ENCODE measurements at regions not wholly inside any gene's neighbourhood (a gene's known extent, or its start where the extent isn't known, plus 50 kb on each side); places are given as distances from the start of the nearest gene placed in this dataset.

DNA sequence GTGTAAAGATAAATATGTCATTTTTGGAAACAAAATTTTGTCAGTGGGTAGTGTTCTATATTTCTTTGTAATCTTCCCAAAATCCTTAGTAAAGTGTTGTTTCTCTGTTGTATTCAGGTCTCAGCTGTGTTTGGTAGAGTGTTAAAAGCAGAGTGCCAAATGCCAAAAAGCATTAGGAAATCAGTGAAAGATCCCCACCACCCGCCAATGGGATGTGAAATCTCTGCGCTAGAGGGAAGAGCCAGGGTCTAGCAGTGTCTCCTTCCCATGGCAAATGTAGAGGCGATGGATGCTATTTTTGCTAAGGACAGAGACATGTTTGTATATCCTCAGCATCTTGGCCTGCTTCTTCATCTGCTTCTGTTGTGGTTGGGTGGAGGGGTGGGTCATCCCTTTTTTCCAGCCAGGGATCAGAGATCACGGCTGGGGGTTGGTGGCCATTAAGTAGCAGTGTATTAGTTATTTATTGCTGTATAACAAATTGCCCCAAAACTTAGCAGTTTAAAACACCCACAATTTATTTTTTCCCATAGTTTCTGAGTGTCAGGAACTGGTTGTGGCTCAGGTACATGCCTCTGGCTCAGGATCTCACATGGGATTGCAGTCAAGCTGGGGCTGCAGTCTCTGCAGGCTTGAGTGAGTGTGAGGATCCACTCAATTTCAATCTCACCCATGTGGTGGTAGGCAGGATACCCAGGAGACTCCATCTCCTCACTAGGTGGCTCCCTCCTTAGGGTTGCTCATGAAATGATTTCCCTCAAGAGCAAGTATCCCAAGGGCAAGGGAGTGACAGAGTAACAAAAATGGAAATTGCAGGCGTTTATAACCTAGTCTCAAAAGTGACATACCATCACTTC lies 211.9 kb downstream of the MYCN start:
- DNase-seq (ENCODE audit: low read depth), result no peak

- no peak for DNase-seq (ENCODE audit: low read depth)
Measured at GRCh38 chr2:16151651-16152050, 211.3 kb downstream of the MYCN start.

DNA sequence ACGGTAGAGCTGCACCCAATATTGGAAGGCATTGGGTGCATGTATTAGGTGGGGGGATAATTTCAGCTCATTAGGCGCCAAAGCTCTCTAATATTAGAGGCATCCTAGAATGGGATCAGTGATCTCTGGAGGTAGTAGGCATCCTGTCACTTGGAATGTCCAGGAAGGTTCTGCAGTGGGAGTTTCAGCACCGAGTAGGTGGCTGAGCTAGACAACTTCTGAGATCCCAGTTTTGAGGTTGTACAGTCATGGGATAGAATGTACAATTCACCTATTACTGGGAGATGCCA lies 210.9 kb downstream of the MYCN start:
- no peak for DNase-seq (ENCODE audit: low read depth)

DNA sequence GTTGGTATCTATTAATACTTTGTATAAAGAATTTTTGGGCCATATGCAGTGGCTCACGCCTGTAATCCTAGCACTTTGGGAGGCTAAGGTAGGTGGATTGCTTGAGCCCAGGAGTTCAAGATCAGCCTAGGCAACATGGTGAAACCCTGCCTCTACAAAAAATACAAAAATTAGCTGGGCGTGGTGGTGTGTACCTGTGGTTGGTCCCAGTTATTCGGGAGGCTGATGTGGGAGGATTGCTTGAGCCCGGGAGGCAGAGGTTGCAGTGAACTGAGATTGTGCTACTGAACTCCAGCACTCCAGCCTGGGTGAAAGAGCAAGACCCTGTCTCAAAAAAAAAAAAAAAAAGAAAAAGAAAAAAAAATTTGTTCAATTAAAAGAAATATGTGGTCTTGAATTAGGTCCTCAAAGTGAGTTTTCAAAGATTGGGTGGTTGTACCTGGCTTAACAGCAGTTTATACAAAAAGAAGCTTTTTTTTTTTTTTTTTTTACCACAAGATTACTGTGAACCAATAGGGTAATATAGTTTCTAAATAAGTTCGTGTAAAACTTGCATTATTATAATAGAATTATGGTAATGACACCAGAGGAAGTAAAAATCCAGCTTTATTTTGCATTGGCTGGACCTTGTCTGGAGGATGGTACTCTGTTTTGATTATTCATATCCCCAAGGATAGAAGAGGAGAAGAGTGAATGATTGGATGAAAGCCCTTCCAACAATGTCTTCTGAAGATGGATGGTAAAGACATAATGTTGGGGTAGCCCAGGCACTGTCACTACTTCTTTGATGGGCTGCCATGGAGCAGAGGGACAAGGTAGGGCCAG lies 210.3 kb downstream of the MYCN start:
- no peak for DNase-seq (ENCODE audit: low read depth)

- no peak for DNase-seq (ENCODE audit: low read depth)
Measured at GRCh38 chr2:16149349-16150243, 209.2 kb downstream of the MYCN start.

GRCh38 chr2:16148632-16149348 lies 208.4 kb downstream of the MYCN start:
- DNase-seq (ENCODE audit: low read depth), result no peak

GRCh38 chr2:16142383-16143361 lies 202.3 kb downstream of the MYCN start:
- DNase-seq (ENCODE audit: low read depth), result no peak

GRCh38 chr2:16141641-16141921 lies 201.2 kb downstream of the MYCN start:
- no peak for DNase-seq (ENCODE audit: low read depth)

- DNase-seq (ENCODE audit: low read depth), result no peak
Measured at GRCh38 chr2:16140771-16141640, 200.7 kb downstream of the MYCN start.

DNA sequence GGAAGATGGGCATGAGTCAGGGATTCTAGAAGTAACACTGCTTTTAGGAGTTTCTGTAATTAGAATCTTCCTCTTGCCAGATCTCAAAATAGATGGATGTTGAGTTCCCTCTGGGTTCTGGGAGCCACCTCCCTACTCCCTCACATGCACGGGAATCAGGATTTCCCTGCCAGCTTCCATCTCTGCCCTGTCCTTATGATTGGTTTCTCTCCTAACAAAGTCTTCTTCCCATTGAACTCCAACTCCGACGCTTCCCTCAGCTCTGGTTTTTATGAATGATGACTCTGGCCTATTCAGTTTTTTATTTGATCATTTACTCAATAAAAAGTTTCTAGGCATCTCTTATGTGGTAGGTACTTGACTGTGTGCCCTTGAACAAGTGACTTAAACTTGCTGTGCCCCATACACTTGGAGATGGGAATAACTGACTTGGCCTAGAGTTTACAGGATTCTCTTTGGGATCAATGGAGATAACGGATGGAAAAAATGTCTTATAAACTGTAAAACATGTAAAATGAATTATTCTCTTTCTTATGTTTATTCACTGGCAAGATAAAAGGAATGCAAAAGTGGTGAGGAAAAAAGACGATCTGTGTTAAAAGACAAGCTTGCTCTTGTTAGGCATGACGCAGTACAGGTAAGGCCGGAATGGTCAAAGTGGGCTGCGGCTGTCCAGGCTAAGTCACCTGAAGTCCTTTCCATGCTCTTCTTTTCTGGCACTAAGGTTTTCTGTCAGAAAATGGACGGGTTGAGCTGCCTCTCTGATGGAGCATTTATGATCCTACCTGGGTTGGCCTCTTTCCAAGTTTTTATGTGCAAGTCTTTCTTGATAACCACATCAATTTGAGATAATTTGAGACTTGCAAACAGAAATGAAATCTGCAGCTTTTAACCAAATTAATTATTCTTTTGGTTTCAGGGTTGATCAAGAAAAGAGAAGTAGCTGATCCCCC lies 199.6 kb downstream of the MYCN start:
- no peak for DNase-seq (ENCODE audit: low read depth)

- no peak for DNase-seq (ENCODE audit: low read depth)
Measured at GRCh38 chr2:16138811-16139662, 198.7 kb downstream of the MYCN start.

GRCh38 chr2:16137080-16137755 lies 196.9 kb downstream of the MYCN start:
- DNase-seq (ENCODE audit: low read depth), result no peak

DNA sequence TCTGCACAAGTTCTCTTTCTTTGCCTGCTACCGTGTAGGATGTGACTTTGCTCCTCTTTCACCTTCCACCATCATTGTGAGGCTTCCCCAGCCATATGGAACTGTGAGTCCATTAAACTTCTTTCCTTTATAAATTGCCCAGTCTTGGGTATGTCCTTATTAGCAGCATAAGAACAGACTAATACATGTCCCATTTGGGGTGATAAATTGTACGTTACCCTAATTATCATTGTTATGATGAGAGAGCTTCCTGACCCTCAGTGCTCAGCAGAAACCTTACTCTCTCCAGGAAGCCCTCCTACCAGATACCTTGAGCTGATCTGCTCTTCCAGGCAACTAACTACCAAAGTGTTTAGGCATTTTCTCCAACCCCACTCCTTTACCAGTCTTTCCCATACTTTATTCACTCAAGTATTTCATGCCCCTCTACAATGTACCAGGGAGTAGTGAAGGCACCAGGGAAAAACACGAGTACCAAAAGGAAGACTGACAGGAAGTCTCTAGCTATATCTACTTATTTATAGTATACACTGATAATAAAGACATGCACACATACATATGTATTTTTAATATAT lies 196.2 kb downstream of the MYCN start:
- DNase-seq (ENCODE audit: low read depth), result no peak

DNA sequence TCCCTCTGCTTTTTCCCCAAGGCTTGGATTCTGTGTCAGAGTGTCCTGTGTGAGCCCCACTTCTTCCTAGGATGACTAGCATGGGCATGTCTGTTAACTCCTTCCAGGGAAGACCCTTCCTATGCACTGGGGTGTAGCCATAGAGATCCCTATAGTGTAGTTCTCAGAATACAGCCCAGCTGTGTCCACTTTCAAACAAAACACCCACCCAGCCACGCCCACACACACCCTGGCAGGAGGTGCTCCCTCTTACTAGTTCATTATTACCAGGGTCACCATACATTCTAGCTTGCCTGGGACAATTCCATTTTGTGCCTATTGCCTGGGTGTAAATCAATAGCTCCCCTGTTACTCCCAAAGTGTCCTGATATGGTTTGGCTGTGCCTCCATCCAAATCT lies 195.6 kb downstream of the MYCN start:
- no peak for DNase-seq (ENCODE audit: low read depth)

GRCh38 chr2:16135196-16135912 lies 195.0 kb downstream of the MYCN start:
- DNase-seq (ENCODE audit: low read depth), result no peak

Measured in iris pigment epithelial cell (primary cell).